ENCODE measurements at regions not wholly inside any gene's neighbourhood (a gene's known extent, or its start where the extent isn't known, plus 50 kb on each side); places are given as distances from the start of the nearest gene placed in this dataset.
"Not testable (repeated sequence)": the region's sequence is repeated elsewhere in the genome, so short reads cannot be mapped to it uniquely, and the experiment has no call there.

GRCh38 chr2:195162918-195163317 lies 494.1 kb upstream of the SLC39A10 start:
- DNase-seq (ENCODE audit: low read depth) = no peak

GRCh38 chr2:195162194-195162593 lies 494.8 kb upstream of the SLC39A10 start:
- no peak for DNase-seq (ENCODE audit: low read depth)

GRCh38 chr2:195160963-195161362 lies 496.1 kb upstream of the SLC39A10 start:
- DNase-seq (ENCODE audit: low read depth) = no peak

GRCh38 chr2:195151711-195152110 lies 505.3 kb upstream of the SLC39A10 start:
- no peak for DNase-seq (ENCODE audit: low read depth)

- no peak for DNase-seq (ENCODE audit: low read depth)
Observed at GRCh38 chr2:195150819-195151218, 506.2 kb upstream of the SLC39A10 start.

GRCh38 chr2:195148004-195148403 lies 509.0 kb upstream of the SLC39A10 start:
- no peak for DNase-seq (ENCODE audit: low read depth)

GRCh38 chr2:195146761-195147541 lies 510.1 kb upstream of the SLC39A10 start:
- DNase-seq (ENCODE audit: low read depth) = no peak

GRCh38 chr2:195138435-195138834 lies 518.6 kb upstream of the SLC39A10 start:
- DNase-seq (ENCODE audit: low read depth) = no peak

- not testable (repeated sequence) for DNase-seq (ENCODE audit: low read depth)
Observed at GRCh38 chr2:195125889-195126288, 531.1 kb upstream of the SLC39A10 start.

- DNase-seq (ENCODE audit: low read depth) = no peak
Observed at GRCh38 chr2:195124391-195125079, 532.5 kb upstream of the SLC39A10 start.

- no peak for DNase-seq (ENCODE audit: low read depth)
Observed at GRCh38 chr2:195122653-195123052, 534.4 kb upstream of the SLC39A10 start.

GRCh38 chr2:195121341-195121740 lies 535.7 kb upstream of the SLC39A10 start:
- no peak for DNase-seq (ENCODE audit: low read depth)

- DNase-seq (ENCODE audit: low read depth) = no peak
Observed at GRCh38 chr2:195119231-195119630, 537.8 kb upstream of the SLC39A10 start.

- DNase-seq (ENCODE audit: low read depth) = no peak
Observed at GRCh38 chr2:195118276-195118675, 538.8 kb upstream of the SLC39A10 start.

GRCh38 chr2:195117011-195117410 lies 540.0 kb upstream of the SLC39A10 start:
- DNase-seq (ENCODE audit: low read depth) = no peak

- no peak for DNase-seq (ENCODE audit: low read depth)
Observed at GRCh38 chr2:195115738-195116137, 541.3 kb upstream of the SLC39A10 start.

GRCh38 chr2:195108182-195108581 lies 548.8 kb upstream of the SLC39A10 start:
- DNase-seq (ENCODE audit: low read depth) = no peak

GRCh38 chr2:195106681-195107380 lies 550.2 kb upstream of the SLC39A10 start:
- no peak for DNase-seq (ENCODE audit: low read depth)

GRCh38 chr2:195105581-195105980 lies 551.4 kb upstream of the SLC39A10 start:
- no peak for DNase-seq (ENCODE audit: low read depth)

- no peak for DNase-seq (ENCODE audit: low read depth)
Observed at GRCh38 chr2:195094330-195094729, 562.7 kb upstream of the SLC39A10 start.

GRCh38 chr2:195092341-195092740 lies 564.7 kb upstream of the SLC39A10 start:
- no peak for DNase-seq (ENCODE audit: low read depth)

GRCh38 chr2:195072806-195073205 lies 584.2 kb upstream of the SLC39A10 start:
- not testable (repeated sequence) for DNase-seq (ENCODE audit: low read depth)

- no peak for DNase-seq (ENCODE audit: low read depth)
Observed at GRCh38 chr2:195057001-195057400, 600.0 kb upstream of the SLC39A10 start.

Data from stimulated activated CD4-positive, alpha-beta T cell treated with anti-CD3 and anti-CD28 coated beads, Interleukin-2, amount 100 ng/mL, for 4 hours (primary cell).